ENCODE measurements at regions not wholly inside any gene's neighbourhood (a gene's known extent, or its start where the extent isn't known, plus 50 kb on each side); places are given as distances from the start of the nearest gene placed in this dataset.

DNA sequence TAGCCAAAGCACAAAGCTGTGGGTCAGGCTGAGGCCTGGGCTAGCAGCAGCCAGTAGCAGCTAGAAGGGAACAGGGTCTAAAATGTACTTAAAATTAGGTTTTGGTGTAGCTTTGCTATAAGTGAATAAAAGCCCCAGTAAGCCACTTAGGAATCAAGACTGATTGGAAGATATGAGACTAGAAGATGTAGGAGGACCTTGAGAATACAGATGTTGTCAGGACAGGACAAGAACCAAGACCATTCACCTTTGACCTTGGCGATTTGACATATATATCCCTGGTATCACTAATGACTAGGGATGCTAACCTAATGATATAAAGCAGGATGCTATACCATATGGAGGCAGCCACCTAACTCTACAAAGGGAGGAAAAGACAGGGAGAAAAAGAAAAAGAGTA is 238.1 kb downstream of the FBXO8 start:
- Histone ChIP-seq H3K4me1 (ENCODE audit: control insufficient read depth, insufficient read depth, low read length, poor library complexity, severe bottlenecking) (no peaks in the 10 kb centered on the region), H3K36me3 (ENCODE audit: control insufficient read depth, insufficient read depth, low read length) (no peaks in the 10 kb centered on the region), H3K9me3 (ENCODE audit: control insufficient read depth, low read length) (no peaks in the 10 kb centered on the region), H3K4me3 (ENCODE audit: extremely low read depth, insufficient read depth, low read length, poor library complexity, severe bottlenecking) (no peak overlapping the region), H3K27ac (ENCODE audit: low read depth, low read length, severe bottlenecking) (no peak overlapping the region)
- WGBS, 2 experiments (ENCODE audit: insufficient coverage in 2 of 2): no CpG with 5 or more reads among the region's 1 CpG

DNA sequence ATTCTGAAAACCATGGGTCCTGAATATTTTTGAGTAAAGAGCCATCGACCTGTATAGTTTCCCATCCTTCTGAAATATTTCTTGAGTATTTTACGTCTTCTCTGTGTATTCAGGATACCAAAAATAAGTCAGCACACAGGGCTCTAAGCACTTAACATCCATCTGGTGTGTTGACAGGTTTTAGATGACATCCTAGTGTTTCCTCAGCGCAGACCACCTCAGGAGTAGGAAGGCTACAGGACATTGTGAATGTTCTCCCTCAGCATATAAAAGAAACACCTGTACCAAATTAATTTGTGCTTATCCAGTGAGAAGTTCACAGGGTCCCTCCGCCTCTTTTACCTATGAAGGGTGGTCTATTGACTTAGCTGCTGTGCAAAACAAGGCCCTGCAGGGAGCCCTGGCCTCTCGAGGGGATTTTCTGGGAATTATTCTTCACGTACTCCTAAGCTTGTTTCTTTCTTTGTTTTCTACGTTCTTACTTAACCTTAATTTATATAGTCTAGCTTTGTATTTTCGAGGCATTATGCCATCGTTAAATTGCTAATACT is 241.8 kb downstream of the FBXO8 start:
- Histone ChIP-seq H3K27ac (ENCODE audit: low read depth, low read length, severe bottlenecking) (no peak overlapping the region), H3K36me3 (ENCODE audit: control insufficient read depth, insufficient read depth, low read length) (no peaks in the 10 kb centered on the region), H3K9me3 (ENCODE audit: control insufficient read depth, low read length) (no peaks in the 10 kb centered on the region), H3K4me3 (ENCODE audit: extremely low read depth, insufficient read depth, low read length, poor library complexity, severe bottlenecking) (no peak overlapping the region), H3K4me1 (ENCODE audit: control insufficient read depth, insufficient read depth, low read length, poor library complexity, severe bottlenecking) (no peaks in the 10 kb centered on the region)
- WGBS, 2 experiments (ENCODE audit: insufficient coverage in 2 of 2): 58 to 93% methylated on average over 2 to 3 of the region's 9 CpGs

DNA sequence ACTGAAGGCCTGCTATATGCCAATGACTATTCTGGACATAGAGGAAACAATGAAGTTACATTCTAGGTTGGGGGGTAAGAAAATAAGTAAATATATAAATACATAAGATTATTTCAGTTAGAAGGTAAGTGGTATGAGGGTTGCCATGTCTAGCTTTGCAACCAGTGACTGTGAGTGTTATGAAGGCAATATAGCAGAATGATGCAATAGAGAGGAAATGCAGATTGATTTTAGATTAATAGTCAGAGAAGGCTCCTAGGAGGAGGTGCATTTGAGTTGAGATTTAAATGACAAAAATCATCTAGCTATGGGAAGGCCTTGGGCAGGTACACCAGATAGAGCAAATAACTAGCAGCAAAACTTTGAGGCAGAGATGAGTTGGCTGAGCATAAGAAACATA is 243.2 kb downstream of the FBXO8 start:
- no peak overlapping the region for H3K27ac ChIP-seq (ENCODE audit: low read depth, low read length, severe bottlenecking)
- no peaks in the 10 kb centered on the region for H3K36me3 ChIP-seq (ENCODE audit: control insufficient read depth, insufficient read depth, low read length)

DNA sequence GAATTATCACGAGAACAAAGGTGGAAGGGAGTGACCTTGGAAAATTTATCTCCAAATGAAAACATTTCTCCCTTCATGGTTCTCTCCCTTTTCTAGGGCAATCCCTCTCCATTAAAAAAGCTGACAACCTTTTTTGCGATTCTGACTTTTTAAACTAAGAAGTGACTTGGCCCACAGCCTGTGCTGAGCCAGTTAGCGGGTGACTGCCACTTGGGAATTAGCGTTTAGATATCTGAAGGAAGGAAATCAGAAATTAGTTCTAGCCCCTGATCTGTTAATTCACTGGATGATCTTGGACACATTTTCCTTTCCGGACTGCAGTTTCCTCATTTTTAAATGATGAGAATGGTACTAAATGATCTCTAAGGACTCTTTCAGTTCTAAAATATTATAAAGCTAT is 245.0 kb downstream of the FBXO8 start:
- WGBS, 2 experiments (ENCODE audit: insufficient coverage in 2 of 2): 89 to 93% methylated on average over 3 to 4 of the region's 5 CpGs
- Histone ChIP-seq H3K4me3 (ENCODE audit: extremely low read depth, insufficient read depth, low read length, poor library complexity, severe bottlenecking) (no peak overlapping the region), H3K36me3 (ENCODE audit: control insufficient read depth, insufficient read depth, low read length) (no peaks in the 10 kb centered on the region), H3K4me1 (ENCODE audit: control insufficient read depth, insufficient read depth, low read length, poor library complexity, severe bottlenecking) (no peaks in the 10 kb centered on the region), H3K27ac (ENCODE audit: low read depth, low read length, severe bottlenecking) (no peak overlapping the region), H3K9me3 (ENCODE audit: control insufficient read depth, low read length) (no peaks in the 10 kb centered on the region)

More for the DNA sequence above, 243.2 kb downstream of the FBXO8 start:
- no peak overlapping the region for H3K4me3 ChIP-seq (ENCODE audit: extremely low read depth, insufficient read depth, low read length, poor library complexity, severe bottlenecking)
- H3K9me3 ChIP-seq (ENCODE audit: control insufficient read depth, low read length): no peaks in the 10 kb centered on the region
- H3K4me1 ChIP-seq (ENCODE audit: control insufficient read depth, insufficient read depth, low read length, poor library complexity, severe bottlenecking): no peaks in the 10 kb centered on the region

DNA sequence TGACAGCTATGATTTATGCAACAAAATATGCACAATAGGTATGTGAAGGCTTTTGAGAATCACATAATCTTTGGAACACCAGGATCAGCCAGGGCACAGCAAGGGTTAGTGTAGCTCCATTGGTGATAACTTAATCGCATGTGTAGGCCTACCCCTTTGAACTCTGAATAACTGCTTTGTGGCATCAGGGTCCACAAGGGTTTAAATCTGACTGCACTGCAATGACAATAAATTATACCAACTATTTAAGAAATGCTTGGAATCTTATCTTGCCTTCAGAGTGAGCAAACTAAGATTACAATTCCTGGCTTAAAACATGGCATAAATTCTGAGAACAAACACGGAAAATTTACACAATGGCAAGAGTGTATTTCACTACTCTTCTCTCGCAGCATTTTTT is 245.8 kb downstream of the FBXO8 start:
- Histone ChIP-seq H3K4me3 (ENCODE audit: extremely low read depth, insufficient read depth, low read length, poor library complexity, severe bottlenecking) (no peak overlapping the region), H3K36me3 (ENCODE audit: control insufficient read depth, insufficient read depth, low read length) (no peaks in the 10 kb centered on the region), H3K9me3 (ENCODE audit: control insufficient read depth, low read length) (no peaks in the 10 kb centered on the region), H3K4me1 (ENCODE audit: control insufficient read depth, insufficient read depth, low read length, poor library complexity, severe bottlenecking) (no peaks in the 10 kb centered on the region), H3K27ac (ENCODE audit: low read depth, low read length, severe bottlenecking) (no peak overlapping the region)
- WGBS, 2 experiments (ENCODE audit: insufficient coverage in 2 of 2): 77% methylated on average over 2 of the region's 3 CpGs; no CpG with 5 or more reads in 1 of the 2 experiments

DNA sequence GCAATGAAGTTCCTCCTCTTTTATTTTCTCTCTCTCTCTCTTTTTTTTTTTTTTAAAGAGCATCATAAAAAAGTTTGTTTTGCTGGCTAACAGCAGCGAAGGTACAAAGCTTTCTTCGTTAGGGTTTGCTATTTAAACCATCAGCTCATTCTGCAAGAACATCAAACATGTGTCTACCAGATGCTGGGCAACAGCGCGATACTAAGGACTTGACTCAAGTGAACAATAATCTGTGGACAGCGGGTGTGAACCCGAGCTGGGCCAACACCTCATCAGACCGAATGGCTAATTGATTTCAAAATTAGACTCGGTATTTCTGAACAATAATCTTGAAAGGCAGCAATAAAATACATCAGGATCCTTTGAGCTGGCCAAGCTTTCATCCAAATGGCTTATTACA is 246.4 kb downstream of the FBXO8 start:
- Histone ChIP-seq H3K36me3 (ENCODE audit: control insufficient read depth, insufficient read depth, low read length) (no peaks in the 10 kb centered on the region), H3K4me1 (ENCODE audit: control insufficient read depth, insufficient read depth, low read length, poor library complexity, severe bottlenecking) (no peaks in the 10 kb centered on the region), H3K9me3 (ENCODE audit: control insufficient read depth, low read length) (no peaks in the 10 kb centered on the region), H3K27ac (ENCODE audit: low read depth, low read length, severe bottlenecking) (no peak overlapping the region), H3K4me3 (ENCODE audit: extremely low read depth, insufficient read depth, low read length, poor library complexity, severe bottlenecking) (no peak overlapping the region)
- WGBS, 2 experiments (ENCODE audit: insufficient coverage in 2 of 2): 92 to 95% methylated on average over 6 of the region's 8 CpGs

DNA sequence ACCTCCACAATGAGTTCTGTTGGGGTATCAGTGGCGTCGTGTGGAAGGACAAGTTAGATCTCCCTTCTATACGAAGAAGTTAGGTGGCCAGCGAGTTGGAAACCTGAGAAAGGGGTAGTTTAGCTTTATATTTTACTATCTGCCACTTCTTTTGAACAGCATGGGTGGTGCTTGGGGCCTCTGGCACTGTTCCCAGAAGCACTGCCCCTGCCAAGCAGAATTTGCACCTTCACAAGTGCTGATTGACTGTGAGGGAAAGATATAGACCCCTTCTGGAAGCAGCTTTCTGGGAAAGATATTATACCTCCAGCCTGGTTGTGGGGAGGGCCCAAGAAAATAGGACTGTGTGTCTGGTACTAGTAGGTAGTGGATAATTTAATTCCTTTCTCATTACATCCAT is 246.9 kb downstream of the FBXO8 start:
- Histone ChIP-seq H3K4me3 (ENCODE audit: extremely low read depth, insufficient read depth, low read length, poor library complexity, severe bottlenecking) (no peak overlapping the region), H3K27ac (ENCODE audit: low read depth, low read length, severe bottlenecking) (no peak overlapping the region), H3K36me3 (ENCODE audit: control insufficient read depth, insufficient read depth, low read length) (no peaks in the 10 kb centered on the region), H3K9me3 (ENCODE audit: control insufficient read depth, low read length) (no peaks in the 10 kb centered on the region), H3K4me1 (ENCODE audit: control insufficient read depth, insufficient read depth, low read length, poor library complexity, severe bottlenecking) (no peaks in the 10 kb centered on the region)
- 80% methylated on average over 2 of the region's 4 CpGs; no CpG with 5 or more reads in 1 of the 2 experiments for WGBS, 2 experiments (ENCODE audit: insufficient coverage in 2 of 2)

GRCh38 chr4:174036111-174036510 is 247.4 kb downstream of the FBXO8 start:
- H3K4me3 ChIP-seq (ENCODE audit: extremely low read depth, insufficient read depth, low read length, poor library complexity, severe bottlenecking): no peak overlapping the region
- H3K27ac ChIP-seq (ENCODE audit: low read depth, low read length, severe bottlenecking): no peak overlapping the region
- no peaks in the 10 kb centered on the region for H3K36me3 ChIP-seq (ENCODE audit: control insufficient read depth, insufficient read depth, low read length)
- H3K4me1 ChIP-seq (ENCODE audit: control insufficient read depth, insufficient read depth, low read length, poor library complexity, severe bottlenecking): no peaks in the 10 kb centered on the region
- 70% methylated on average over 2 of the region's 2 CpGs; no CpG with 5 or more reads in 1 of the 2 experiments for WGBS, 2 experiments (ENCODE audit: insufficient coverage in 2 of 2)
- H3K9me3 ChIP-seq (ENCODE audit: control insufficient read depth, low read length): no peaks in the 10 kb centered on the region

GRCh38 chr4:174023641-174024040 is 259.8 kb downstream of the FBXO8 start:
- no peak overlapping the region for H3K27ac ChIP-seq (ENCODE audit: low read depth, low read length, severe bottlenecking)
- no peaks in the 10 kb centered on the region for H3K9me3 ChIP-seq (ENCODE audit: control insufficient read depth, low read length)
- H3K4me1 ChIP-seq (ENCODE audit: control insufficient read depth, insufficient read depth, low read length, poor library complexity, severe bottlenecking): no peaks in the 10 kb centered on the region
- no peaks in the 10 kb centered on the region for H3K36me3 ChIP-seq (ENCODE audit: control insufficient read depth, insufficient read depth, low read length)
- WGBS, 2 experiments (ENCODE audit: insufficient coverage in 2 of 2): 44 to 93% methylated on average over 1 to 2 of the region's 2 CpGs
- no peak overlapping the region for H3K4me3 ChIP-seq (ENCODE audit: extremely low read depth, insufficient read depth, low read length, poor library complexity, severe bottlenecking)

DNA sequence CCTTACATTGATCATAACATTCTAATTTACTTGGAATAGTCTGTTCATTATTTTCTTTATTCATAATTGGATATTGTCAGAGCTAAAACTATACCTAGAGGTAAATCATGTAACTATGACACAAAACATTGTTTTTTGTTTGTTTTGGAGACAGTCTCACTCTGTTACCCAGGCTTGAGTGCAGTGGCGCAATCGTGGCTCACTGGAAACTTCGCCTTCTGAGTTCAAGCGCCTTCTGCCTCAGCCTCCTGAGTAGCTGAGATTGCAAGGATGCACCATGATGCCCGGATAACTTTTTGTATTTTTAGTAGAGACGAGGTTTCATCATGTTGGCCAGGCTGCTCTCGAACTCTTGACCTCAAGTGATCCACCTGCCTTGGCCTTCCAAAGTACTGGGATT is 265.2 kb downstream of the FBXO8 start:
- WGBS, 2 experiments (ENCODE audit: insufficient coverage in 2 of 2): 94 to 95% methylated on average over 7 of the region's 7 CpGs
- H3K9me3 ChIP-seq (ENCODE audit: control insufficient read depth, low read length): no peaks in the 10 kb centered on the region
- no peak overlapping the region for H3K4me3 ChIP-seq (ENCODE audit: extremely low read depth, insufficient read depth, low read length, poor library complexity, severe bottlenecking)
- no peaks in the 10 kb centered on the region for H3K4me1 ChIP-seq (ENCODE audit: control insufficient read depth, insufficient read depth, low read length, poor library complexity, severe bottlenecking)
- H3K27ac ChIP-seq (ENCODE audit: low read depth, low read length, severe bottlenecking): no peak overlapping the region
- H3K36me3 ChIP-seq (ENCODE audit: control insufficient read depth, insufficient read depth, low read length): no peaks in the 10 kb centered on the region

GRCh38 chr4:174016251-174016650 is 267.2 kb downstream of the FBXO8 start:
- Histone ChIP-seq H3K4me1 (ENCODE audit: control insufficient read depth, insufficient read depth, low read length, poor library complexity, severe bottlenecking) (no peaks in the 10 kb centered on the region), H3K9me3 (ENCODE audit: control insufficient read depth, low read length) (no peaks in the 10 kb centered on the region), H3K36me3 (ENCODE audit: control insufficient read depth, insufficient read depth, low read length) (no peaks in the 10 kb centered on the region), H3K4me3 (ENCODE audit: extremely low read depth, insufficient read depth, low read length, poor library complexity, severe bottlenecking) (no peak overlapping the region), H3K27ac (ENCODE audit: low read depth, low read length, severe bottlenecking) (no peak overlapping the region)
- WGBS, 2 experiments (ENCODE audit: insufficient coverage in 2 of 2): 88% methylated on average over 1 of the region's 2 CpGs; no CpG with 5 or more reads in 1 of the 2 experiments

Data from mesodermal cell (in vitro differentiated cells).